OCI-LY7 (cell line): ENCODE measurements at regions not wholly inside any gene's neighbourhood (a gene's known extent, or its start where the extent isn't known, plus 50 kb on each side); places are given as distances from the start of the nearest gene placed in this dataset.

Source experiments
- BruUV-seq: library from RNA; stranded (reverse); fragments of 400-500 nt; replicated peaks from 2 replicates; lab custom pipeline; 2021; lab: Mats Ljungman, UMichigan
- CTCF ChIA-PET: fragments of 300-600 bp; sonication (Branson Sonifier 250); formaldehyde crosslinking; loops from one replicate; lab custom pipeline; 2022; ENCODE audit warnings: antibody characterized with exemption; ENCODE audit not compliant: unreplicated experiment; lab: Charles Lee
- POLR2A ChIA-PET: fragments of 300-600 bp; sonication (Branson Sonifier 250); formaldehyde crosslinking; loops from one replicate; lab custom pipeline; 2022; ENCODE audit warnings: antibody characterized with exemption; lab: Charles Lee
- DNase-seq: peaks from one replicate; pipeline ENCODE4 v3.0.0-alpha.2; 2015; ENCODE audit warnings: low spot score
- H2AFZ ChIP-seq: fragments of 200-600 bp; sonication (generic), shearing (Covaris generic); 2 replicates; pipeline ENCODE4 v1.6.1; 2014; ENCODE audit warnings: mild to moderate bottlenecking, antibody characterized with exemption, low read length, moderate library complexity
- H3K27ac ChIP-seq: fragments of 200-600 bp; sonication (generic); 2 replicates; pipeline ENCODE4 v1.5.1; 2014; ENCODE audit warnings: mixed run types, low read depth, mild to moderate bottlenecking, moderate library complexity, low read length, inconsistent platforms; ENCODE audit not compliant: poor library complexity, severe bottlenecking
- H3K36me3 ChIP-seq: fragments of 200-600 bp; sonication (generic); 2 replicates; pipeline ENCODE4 v1.6.1; 2014; ENCODE audit warnings: mild to moderate bottlenecking, antibody characterized with exemption, low read length, moderate library complexity, mixed read lengths; ENCODE audit not compliant: insufficient read depth
- H3K4me1 ChIP-seq: fragments of 200-600 bp; sonication (generic); 2 replicates; pipeline ENCODE4 v1.5.1; 2014; ENCODE audit warnings: mild to moderate bottlenecking, low read length; ENCODE audit not compliant: insufficient read depth, poor library complexity, severe bottlenecking
- H3K4me2 ChIP-seq: fragments of 200-600 bp; sonication (generic); 2 replicates; pipeline ENCODE4 v1.6.1; 2014; ENCODE audit warnings: mild to moderate bottlenecking, low read length
- H3K4me3 ChIP-seq: fragments of 200-600 bp; sonication (generic); 2 replicates; pipeline ENCODE4 v1.5.1; 2014; ENCODE audit warnings: mild to moderate bottlenecking, low read depth, low read length; ENCODE audit not compliant: poor library complexity, severe bottlenecking
- H3K79me2 ChIP-seq: fragments of 200-600 bp; sonication (generic); 2 replicates; pipeline ENCODE4 v1.6.1; 2016; ENCODE audit warnings: low read depth, mild to moderate bottlenecking, low read length, moderate library complexity, mixed read lengths; ENCODE audit not compliant: insufficient read depth
- H3K9me2 ChIP-seq: fragments of 200-600 bp; sonication (generic); 2 replicates; pipeline ENCODE4 v1.6.1; 2016; ENCODE audit warnings: mild to moderate bottlenecking, low read length, mixed read lengths; ENCODE audit not compliant: insufficient read depth
- H3K9me3 ChIP-seq: fragments of 200-600 bp; sonication (generic); 2 replicates; pipeline ENCODE4 v1.6.1; 2014; ENCODE audit warnings: mild to moderate bottlenecking, mixed run types, low read length, mixed read lengths
- H4K20me1 ChIP-seq: fragments of 200-600 bp; sonication (generic); 2 replicates; pipeline ENCODE4 v1.6.1; 2014; ENCODE audit warnings: mild to moderate bottlenecking, antibody characterized with exemption, low read length, moderate library complexity, mixed read lengths; ENCODE audit not compliant: insufficient read depth
- EZH2phosphoT487 ChIP-seq: fragments of 200-600 bp; sonication (generic); IDR thresholded peaks from 2 replicates; pipeline ENCODE4 v1.6.1; 2018; ENCODE audit warnings: low read depth, borderline replicate concordance, mild to moderate bottlenecking, mixed run types, antibody characterized with exemption, low read length, moderate library complexity, mixed read lengths
- intact Hi-C: fragments of 100-400 bp; cut with micrococcal nuclease; formaldehyde crosslinking; loops from one replicate; pipeline ENCODE4 v1.10.0; 2022; ENCODE audit not compliant: unreplicated experiment
- TF ChIP-seq, protein P1 (sequence below): fragments of 200-600 bp; sonication (generic); conservative IDR thresholded peaks from 2 replicates; pipeline ENCODE4 v1.5.1; 2014; ENCODE audit warnings: mild to moderate bottlenecking, antibody characterized with exemption, low read length, moderate library complexity, mixed read lengths

- ChIA-PET CTCF (no interaction called here), POLR2A (no interaction called here)
- Histone ChIP-seq H4K20me1 (no peaks in the 10 kb centered on the region), H3K4me1 (no peaks in the 10 kb centered on the region), H3K36me3 (no peaks in the 10 kb centered on the region), H3K9me3 (no peaks in the 10 kb centered on the region), H3K27ac (no peak overlapping the region), H3K9me2 (no peaks in the 10 kb centered on the region), H3K4me2 (no peak overlapping the region), H3K4me3 (no peak overlapping the region), H2AFZ (no peak overlapping the region), H3K79me2 (no peaks in the 10 kb centered on the region)
- no TSS peak for BruUV-seq
- TF ChIP-seq EZH2phosphoT487 = no peak
- TF ChIP-seq, protein P1, sequence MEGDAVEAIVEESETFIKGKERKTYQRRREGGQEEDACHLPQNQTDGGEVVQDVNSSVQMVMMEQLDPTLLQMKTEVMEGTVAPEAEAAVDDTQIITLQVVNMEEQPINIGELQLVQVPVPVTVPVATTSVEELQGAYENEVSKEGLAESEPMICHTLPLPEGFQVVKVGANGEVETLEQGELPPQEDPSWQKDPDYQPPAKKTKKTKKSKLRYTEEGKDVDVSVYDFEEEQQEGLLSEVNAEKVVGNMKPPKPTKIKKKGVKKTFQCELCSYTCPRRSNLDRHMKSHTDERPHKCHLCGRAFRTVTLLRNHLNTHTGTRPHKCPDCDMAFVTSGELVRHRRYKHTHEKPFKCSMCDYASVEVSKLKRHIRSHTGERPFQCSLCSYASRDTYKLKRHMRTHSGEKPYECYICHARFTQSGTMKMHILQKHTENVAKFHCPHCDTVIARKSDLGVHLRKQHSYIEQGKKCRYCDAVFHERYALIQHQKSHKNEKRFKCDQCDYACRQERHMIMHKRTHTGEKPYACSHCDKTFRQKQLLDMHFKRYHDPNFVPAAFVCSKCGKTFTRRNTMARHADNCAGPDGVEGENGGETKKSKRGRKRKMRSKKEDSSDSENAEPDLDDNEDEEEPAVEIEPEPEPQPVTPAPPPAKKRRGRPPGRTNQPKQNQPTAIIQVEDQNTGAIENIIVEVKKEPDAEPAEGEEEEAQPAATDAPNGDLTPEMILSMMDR = no peak
- no peak for DNase-seq
- intact Hi-C loops = no loop called here
These were observed 587.7 kb downstream of the PTPRU start for GRCh38 chr1:29824025-29824424.

- H3K27ac ChIP-seq = no peak overlapping the region
- H3K9me2 ChIP-seq = no peaks in the 10 kb centered on the region
- no peaks in the 10 kb centered on the region for H3K9me3 ChIP-seq
- H3K36me3 ChIP-seq = no peaks in the 10 kb centered on the region
- no peak overlapping the region for H2AFZ ChIP-seq
- H4K20me1 ChIP-seq = no peaks in the 10 kb centered on the region
- H3K4me3 ChIP-seq = no peak overlapping the region
- intact Hi-C loops = no loop called here
- no peak overlapping the region for H3K4me2 ChIP-seq
- TF ChIP-seq EZH2phosphoT487 = no peak
- TF ChIP-seq, protein P1 = no peak
- DNase-seq = no peak
- no peaks in the 10 kb centered on the region for H3K4me1 ChIP-seq
- no peaks in the 10 kb centered on the region for H3K79me2 ChIP-seq
- ChIA-PET POLR2A (no interaction called here), CTCF (no interaction called here)
- no TSS peak for BruUV-seq
These were observed 587.2 kb downstream of the PTPRU start for GRCh38 chr1:29823561-29823960.

DNA sequence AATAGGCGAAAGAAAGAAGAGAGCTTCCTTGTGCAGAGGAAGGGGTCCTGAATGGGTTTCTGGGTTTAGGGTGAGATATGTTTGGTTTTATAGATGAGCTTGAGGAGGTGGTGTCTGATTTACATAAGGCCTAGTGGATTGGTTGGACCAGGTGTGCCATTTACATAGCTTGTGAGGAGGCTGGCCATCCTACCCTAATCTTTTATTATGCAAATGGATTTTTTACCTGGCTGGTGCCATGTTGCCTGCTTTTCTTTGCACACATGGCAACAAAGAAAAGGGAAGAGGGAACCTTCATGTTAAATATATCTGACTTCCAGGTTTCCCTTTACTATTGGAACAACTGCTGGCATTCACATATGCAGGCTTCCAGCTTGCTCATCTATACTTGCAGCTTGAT is 585.3 kb downstream of the PTPRU start:
- ChIA-PET CTCF (no interaction called here), POLR2A (no interaction called here)
- Histone ChIP-seq H4K20me1 (no peaks in the 10 kb centered on the region), H3K4me1 (no peaks in the 10 kb centered on the region), H3K4me3 (no peak overlapping the region), H3K9me3 (no peaks in the 10 kb centered on the region), H2AFZ (no peak overlapping the region), H3K79me2 (no peaks in the 10 kb centered on the region), H3K36me3 (no peaks in the 10 kb centered on the region), H3K4me2 (no peak overlapping the region), H3K9me2 (no peaks in the 10 kb centered on the region), H3K27ac (no peak overlapping the region)
- intact Hi-C loops = no loop called here
- DNase-seq = no peak
- TF ChIP-seq EZH2phosphoT487 = no peak
- TF ChIP-seq, protein P1 = no peak
- BruUV-seq = no TSS peak
